Endothelial cell of umbilical vein (primary cell): ENCODE measurements at regions not wholly inside any gene's neighbourhood (a gene's known extent, or its start where the extent isn't known, plus 50 kb on each side); places are given as distances from the start of the nearest gene placed in this dataset.

Source experiments
- POLR2AphosphoS5 ChIP-seq: IDR thresholded peaks from 2 replicates; pipeline ENCODE4 v1.6.1; 2012; ENCODE audit warnings: low read depth, mild to moderate bottlenecking, control low read depth, low read length, moderate library complexity; ENCODE audit not compliant: insufficient read depth
- TF ChIP-seq, protein P1 (sequence below), 2 donors: IDR thresholded peaks; 1 replicate in 1 of 2; 2 replicates in 1 of 2; pipeline ENCODE4 v1.5.1; 2011; ENCODE audit warnings: low read length in 2 of 2, mild to moderate bottlenecking in 2 of 2, moderate library complexity in 2 of 2, control low read depth in 1 of 2, inconsistent platforms in 1 of 2, low read depth in 1 of 2; ENCODE audit not compliant: insufficient read depth in 1 of 2; ENCODE audit errors: extremely low read depth in 1 of 2

DNA sequence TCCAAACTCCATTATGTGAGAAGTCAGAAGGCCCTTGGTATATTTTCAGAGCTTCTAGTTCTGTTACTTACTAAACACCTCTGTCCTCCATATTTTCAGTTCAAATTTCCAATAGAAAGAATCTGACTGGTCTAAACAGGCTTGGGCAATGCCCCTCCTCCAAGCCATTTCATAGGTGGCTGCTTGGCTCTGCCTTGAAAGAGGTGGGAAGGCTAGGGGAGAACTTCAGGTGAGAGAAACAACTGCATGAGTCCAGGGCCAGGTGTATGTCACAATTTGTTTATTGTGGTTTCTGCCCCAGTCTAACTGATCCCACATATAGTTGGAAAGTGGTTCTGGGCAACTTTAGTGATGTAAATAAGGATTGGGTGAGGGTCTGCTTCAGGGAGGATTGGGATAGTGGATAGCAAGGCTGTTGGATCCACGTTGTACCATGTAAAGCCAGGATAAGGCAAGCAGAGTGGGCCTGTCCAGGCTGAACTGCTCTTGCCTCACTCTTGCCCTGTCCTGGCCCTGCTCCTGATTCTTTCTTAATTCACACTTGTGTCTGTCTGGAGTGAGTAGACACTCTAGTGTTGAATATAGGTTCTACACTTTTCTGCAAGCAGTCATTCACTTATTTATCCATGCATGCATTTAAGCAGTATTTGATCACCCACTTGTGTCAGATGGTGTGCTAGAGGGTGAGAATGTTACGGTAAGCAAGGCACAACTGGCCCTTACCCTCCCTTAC, 67.5 kb upstream of the COMTD1 start:
- no peak for TF ChIP-seq POLR2AphosphoS5
- TF ChIP-seq, protein P1, sequence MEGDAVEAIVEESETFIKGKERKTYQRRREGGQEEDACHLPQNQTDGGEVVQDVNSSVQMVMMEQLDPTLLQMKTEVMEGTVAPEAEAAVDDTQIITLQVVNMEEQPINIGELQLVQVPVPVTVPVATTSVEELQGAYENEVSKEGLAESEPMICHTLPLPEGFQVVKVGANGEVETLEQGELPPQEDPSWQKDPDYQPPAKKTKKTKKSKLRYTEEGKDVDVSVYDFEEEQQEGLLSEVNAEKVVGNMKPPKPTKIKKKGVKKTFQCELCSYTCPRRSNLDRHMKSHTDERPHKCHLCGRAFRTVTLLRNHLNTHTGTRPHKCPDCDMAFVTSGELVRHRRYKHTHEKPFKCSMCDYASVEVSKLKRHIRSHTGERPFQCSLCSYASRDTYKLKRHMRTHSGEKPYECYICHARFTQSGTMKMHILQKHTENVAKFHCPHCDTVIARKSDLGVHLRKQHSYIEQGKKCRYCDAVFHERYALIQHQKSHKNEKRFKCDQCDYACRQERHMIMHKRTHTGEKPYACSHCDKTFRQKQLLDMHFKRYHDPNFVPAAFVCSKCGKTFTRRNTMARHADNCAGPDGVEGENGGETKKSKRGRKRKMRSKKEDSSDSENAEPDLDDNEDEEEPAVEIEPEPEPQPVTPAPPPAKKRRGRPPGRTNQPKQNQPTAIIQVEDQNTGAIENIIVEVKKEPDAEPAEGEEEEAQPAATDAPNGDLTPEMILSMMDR (IDR thresholded peaks at IDR 0.05; ENCODE audit: extremely low read depth in 1 of 2, insufficient read depth in 1 of 2, low read depth in 1 of 2, low read length in 2 of 2) = no peak
